Skeletal muscle satellite cell (primary cell): ENCODE measurements at regions not wholly inside any gene's neighbourhood (a gene's known extent, or its start where the extent isn't known, plus 50 kb on each side); places are given as distances from the start of the nearest gene placed in this dataset.

Experiments used
- H3K27me3 ChIP-seq: 2 replicates; pipeline ENCODE4 v1.7.0; 2013; ENCODE audit warnings: low read length; ENCODE audit not compliant: control insufficient read depth, insufficient read depth
- H3K36me3 ChIP-seq: 2 replicates; pipeline ENCODE4 v1.7.0; 2013; ENCODE audit warnings: mild to moderate bottlenecking, control low read depth, low read length; ENCODE audit not compliant: insufficient read depth
- H3K4me1 ChIP-seq: 2 replicates; pipeline ENCODE4 v1.7.0; 2013; ENCODE audit warnings: low read length; ENCODE audit not compliant: control insufficient read depth, insufficient read depth
- H3K4me2 ChIP-seq: 2 replicates; pipeline ENCODE4 v1.7.0; 2013; ENCODE audit warnings: mild to moderate bottlenecking, low read length
- H3K4me3 ChIP-seq: 2 replicates; pipeline ENCODE4 v1.7.0; 2013; ENCODE audit warnings: low read length
- H3K9ac ChIP-seq: 2 replicates; pipeline ENCODE4 v1.7.0; 2013; ENCODE audit warnings: mild to moderate bottlenecking, low read depth, low read length, moderate library complexity
- H3K9me3 ChIP-seq: replicated peaks from 2 replicates; pipeline ENCODE4 v1.7.0; 2013; ENCODE audit warnings: mild to moderate bottlenecking, control low read depth, low read length

- no peak overlapping the region for H3K4me2 ChIP-seq
- no peak overlapping the region for H3K4me3 ChIP-seq
- H3K36me3 ChIP-seq, result no peaks in the 10 kb centered on the region
- H3K4me1 ChIP-seq, result peaks cover 16% of the 10 kb centered on the region
- H3K27me3 ChIP-seq, result peaks cover 2% of the 10 kb centered on the region
- no peak overlapping the region for H3K9ac ChIP-seq
- no peaks in the 10 kb centered on the region for H3K9me3 ChIP-seq
These were observed 156.4 kb upstream of the GATB start for GRCh38 chr4:151917145-151917734.

GRCh38 chr4:151912632-151913031 is 151.8 kb upstream of the GATB start:
- H3K4me1 ChIP-seq, result no peaks in the 10 kb centered on the region
- H3K9me3 ChIP-seq, result no peaks in the 10 kb centered on the region
- peaks cover 9% of the 10 kb centered on the region for H3K27me3 ChIP-seq
- H3K36me3 ChIP-seq, result no peaks in the 10 kb centered on the region
- no peak overlapping the region for H3K9ac ChIP-seq
- H3K4me3 ChIP-seq, result no peak overlapping the region
- no peak overlapping the region for H3K4me2 ChIP-seq

GRCh38 chr4:151911970-151912369 is 151.2 kb upstream of the GATB start:
- Histone ChIP-seq H3K4me3 (no peak overlapping the region), H3K27me3 (peaks cover 9% of the 10 kb centered on the region), H3K4me1 (no peaks in the 10 kb centered on the region), H3K36me3 (no peaks in the 10 kb centered on the region), H3K4me2 (no peak overlapping the region), H3K9me3 (no peaks in the 10 kb centered on the region), H3K9ac (no peak overlapping the region)

GRCh38 chr4:151908734-151909497 is 148.1 kb upstream of the GATB start:
- Histone ChIP-seq H3K36me3 (no peaks in the 10 kb centered on the region), H3K4me2 (no peak overlapping the region), H3K4me1 (no peaks in the 10 kb centered on the region), H3K27me3 (peaks cover 13% of the 10 kb centered on the region), H3K4me3 (no peak overlapping the region), H3K9me3 (no peaks in the 10 kb centered on the region), H3K9ac (no peak overlapping the region)

- Histone ChIP-seq H3K4me1 (no peaks in the 10 kb centered on the region), H3K4me3 (no peak overlapping the region), H3K4me2 (no peak overlapping the region), H3K36me3 (no peaks in the 10 kb centered on the region), H3K9ac (no peak overlapping the region), H3K9me3 (no peaks in the 10 kb centered on the region), H3K27me3 (peaks cover 13% of the 10 kb centered on the region)
These were observed 147.4 kb upstream of the GATB start for GRCh38 chr4:151908201-151908600.

GRCh38 chr4:151906438-151906837 is 145.6 kb upstream of the GATB start:
- no peak overlapping the region for H3K4me3 ChIP-seq
- H3K27me3 ChIP-seq, result peaks cover 10% of the 10 kb centered on the region
- H3K36me3 ChIP-seq, result no peaks in the 10 kb centered on the region
- no peak overlapping the region for H3K9ac ChIP-seq
- no peaks in the 10 kb centered on the region for H3K4me1 ChIP-seq
- no peaks in the 10 kb centered on the region for H3K9me3 ChIP-seq
- no peak overlapping the region for H3K4me2 ChIP-seq

- H3K9me3 ChIP-seq, result no peaks in the 10 kb centered on the region
- H3K27me3 ChIP-seq, result peaks cover 6% of the 10 kb centered on the region
- no peak overlapping the region for H3K4me2 ChIP-seq
- H3K36me3 ChIP-seq, result no peaks in the 10 kb centered on the region
- no peak overlapping the region for H3K9ac ChIP-seq
- no peaks in the 10 kb centered on the region for H3K4me1 ChIP-seq
- H3K4me3 ChIP-seq, result no peak overlapping the region
These were observed 144.4 kb upstream of the GATB start for GRCh38 chr4:151905197-151905596.

GRCh38 chr4:151901631-151902030 is 140.8 kb upstream of the GATB start:
- Histone ChIP-seq H3K4me3 (no peak overlapping the region), H3K27me3 (peaks cover 3% of the 10 kb centered on the region), H3K4me2 (no peak overlapping the region), H3K4me1 (no peaks in the 10 kb centered on the region), H3K9ac (no peak overlapping the region), H3K36me3 (no peaks in the 10 kb centered on the region), H3K9me3 (no peaks in the 10 kb centered on the region)

GRCh38 chr4:151896880-151897279 is 136.1 kb upstream of the GATB start:
- H3K9ac ChIP-seq, result no peak overlapping the region
- no peaks in the 10 kb centered on the region for H3K9me3 ChIP-seq
- no peaks in the 10 kb centered on the region for H3K27me3 ChIP-seq
- no peaks in the 10 kb centered on the region for H3K36me3 ChIP-seq
- no peak overlapping the region for H3K4me2 ChIP-seq
- no peak overlapping the region for H3K4me3 ChIP-seq
- no peaks in the 10 kb centered on the region for H3K4me1 ChIP-seq

- H3K4me1 ChIP-seq, result no peaks in the 10 kb centered on the region
- no peak overlapping the region for H3K4me2 ChIP-seq
- no peak overlapping the region for H3K4me3 ChIP-seq
- no peaks in the 10 kb centered on the region for H3K36me3 ChIP-seq
- no peaks in the 10 kb centered on the region for H3K9me3 ChIP-seq
- H3K27me3 ChIP-seq, result no peaks in the 10 kb centered on the region
- no peak overlapping the region for H3K9ac ChIP-seq
These were observed 134.9 kb upstream of the GATB start for GRCh38 chr4:151895671-151896070.

GRCh38 chr4:151894246-151894645 is 133.4 kb upstream of the GATB start:
- Histone ChIP-seq H3K36me3 (no peaks in the 10 kb centered on the region), H3K9ac (no peak overlapping the region), H3K4me3 (no peak overlapping the region), H3K9me3 (no peaks in the 10 kb centered on the region), H3K4me1 (no peaks in the 10 kb centered on the region), H3K27me3 (no peaks in the 10 kb centered on the region), H3K4me2 (no peak overlapping the region)

GRCh38 chr4:151888367-151888866 is 127.6 kb upstream of the GATB start:
- no peak overlapping the region for H3K4me3 ChIP-seq
- H3K9me3 ChIP-seq, result no peaks in the 10 kb centered on the region
- H3K9ac ChIP-seq, result no peak overlapping the region
- peaks cover 14% of the 10 kb centered on the region for H3K4me1 ChIP-seq
- no peak overlapping the region for H3K4me2 ChIP-seq
- no peaks in the 10 kb centered on the region for H3K36me3 ChIP-seq
- no peaks in the 10 kb centered on the region for H3K27me3 ChIP-seq
